ENCODE measurements at regions not wholly inside any gene's neighbourhood (a gene's known extent, or its start where the extent isn't known, plus 50 kb on each side); places are given as distances from the start of the nearest gene placed in this dataset.

GRCh38 chr6:147710890-147711289, 202.4 kb downstream of the SAMD5 start:
- FAIRE-seq (no peak), DNase-seq (ENCODE audit: low spot score in 2 of 2) (no peak)

GRCh38 chr6:147711476-147711875, 203.0 kb downstream of the SAMD5 start:
- FAIRE-seq (no peak), DNase-seq (ENCODE audit: low spot score in 2 of 2) (no peak)

GRCh38 chr6:147712841-147713240, 204.4 kb downstream of the SAMD5 start:
- no peak for DNase-seq (ENCODE audit: low spot score in 2 of 2)
- no peak for FAIRE-seq

- no peak for FAIRE-seq
- no peak for DNase-seq (ENCODE audit: low spot score in 2 of 2)
Observed at GRCh38 chr6:147715035-147715434, 206.5 kb downstream of the SAMD5 start.

- DNase-seq (ENCODE audit: low spot score in 2 of 2) (no peak), FAIRE-seq (no peak)
Observed at GRCh38 chr6:147716434-147716833, 207.9 kb downstream of the SAMD5 start.

GRCh38 chr6:147717991-147718390, 209.5 kb downstream of the SAMD5 start:
- no peak for DNase-seq (ENCODE audit: low spot score in 2 of 2)
- no peak for FAIRE-seq

GRCh38 chr6:147722158-147722557, 213.7 kb downstream of the SAMD5 start:
- DNase-seq (ENCODE audit: low spot score in 2 of 2) = no peak
- FAIRE-seq = no peak

- FAIRE-seq (no peak), DNase-seq (ENCODE audit: low spot score in 2 of 2) (no peak)
Observed at GRCh38 chr6:147724454-147724853, 216.0 kb downstream of the SAMD5 start.

GRCh38 chr6:147726342-147726741, 217.9 kb downstream of the SAMD5 start:
- no peak for FAIRE-seq
- DNase-seq (ENCODE audit: low spot score in 2 of 2) = no peak

GRCh38 chr6:147728903-147729302, 220.4 kb downstream of the SAMD5 start:
- no peak for FAIRE-seq
- DNase-seq (ENCODE audit: low spot score in 2 of 2) = no peak

- no peak for FAIRE-seq
- no peak for DNase-seq (ENCODE audit: low spot score in 2 of 2)
Observed at GRCh38 chr6:147733686-147734085, 225.2 kb downstream of the SAMD5 start.

- FAIRE-seq = no peak
- no peak for DNase-seq (ENCODE audit: low spot score in 2 of 2)
Observed at GRCh38 chr6:147734151-147734550, 225.7 kb downstream of the SAMD5 start.

GRCh38 chr6:147735924-147736323, 227.4 kb downstream of the SAMD5 start:
- no peak for DNase-seq (ENCODE audit: low spot score in 2 of 2)
- FAIRE-seq = no peak

GRCh38 chr6:147737115-147737514, 228.6 kb downstream of the SAMD5 start:
- FAIRE-seq = no peak
- DNase-seq (ENCODE audit: low spot score in 2 of 2) = no peak

GRCh38 chr6:147738099-147738498, 229.6 kb downstream of the SAMD5 start:
- no peak for DNase-seq (ENCODE audit: low spot score in 2 of 2)
- no peak for FAIRE-seq

- DNase-seq (ENCODE audit: low spot score in 2 of 2) = no peak
- FAIRE-seq = no peak
Observed at GRCh38 chr6:147738516-147739162, 230.1 kb downstream of the SAMD5 start.

- DNase-seq (ENCODE audit: low spot score in 2 of 2) (no peak), FAIRE-seq (no peak)
Observed at GRCh38 chr6:147740326-147740725, 231.8 kb downstream of the SAMD5 start.

GRCh38 chr6:147740916-147741315, 232.4 kb downstream of the SAMD5 start:
- DNase-seq (ENCODE audit: low spot score in 2 of 2) = no peak
- FAIRE-seq = no peak

GRCh38 chr6:147741389-147741788, 232.9 kb downstream of the SAMD5 start:
- no peak for FAIRE-seq

GRCh38 chr6:147742440-147742839, 233.9 kb downstream of the SAMD5 start:
- FAIRE-seq (no peak), DNase-seq (ENCODE audit: low spot score in 2 of 2) (no peak)

More at GRCh38 chr6:147741389-147741788, 232.9 kb downstream of the SAMD5 start:
- no peak for DNase-seq (ENCODE audit: low spot score in 2 of 2)

- no peak for FAIRE-seq
- no peak for DNase-seq (ENCODE audit: low spot score in 2 of 2)
Observed at GRCh38 chr6:147744012-147744411, 235.5 kb downstream of the SAMD5 start.

- DNase-seq (ENCODE audit: low spot score in 2 of 2) (no peak), FAIRE-seq (no peak)
Observed at GRCh38 chr6:147749331-147749730, 240.8 kb downstream of the SAMD5 start.

- FAIRE-seq (no peak), DNase-seq (ENCODE audit: low spot score in 2 of 2) (no peak)
Observed at GRCh38 chr6:147750413-147750812, 241.9 kb downstream of the SAMD5 start.

All from frontal cortex (tissue), 3 donors.